Heart right ventricle (tissue), 16 donors: ENCODE measurements at regions not wholly inside any gene's neighbourhood (a gene's known extent, or its start where the extent isn't known, plus 50 kb on each side); places are given as distances from the start of the nearest gene placed in this dataset.
"Not testable (repeated sequence)": the region's sequence is repeated elsewhere in the genome, so short reads cannot be mapped to it uniquely, and the experiment has no call there.

Experiments used
- ATAC-seq, 8 donors: fragments of 200-7000 bp; cut with Tn5 transposase; one replicate each; pipeline ENCODE4 v1.9.1; 2020; ENCODE audit warnings: mild to moderate bottlenecking in 8 of 8, moderate library complexity in 8 of 8, moderate number of reproducible peaks in 1 of 8
- DNase-seq, 2 donors: peaks; one replicate each; pipeline ENCODE4 v3.0.0-alpha.2; 2020
- H3K27ac ChIP-seq, 10 donors: fragments of 200-600 bp; sonication (generic) in 2 of 10; one replicate each; pipeline versions ENCODE4 v1.5.0 to v1.8.0; 2020 to 2022; ENCODE audit warnings: mild to moderate bottlenecking in 3 of 10
- H3K27me3 ChIP-seq, 7 donors: fragments of 200-600 bp; one replicate each; pipeline ENCODE4 v1.8.0; 2021 to 2022; ENCODE audit warnings: mild to moderate bottlenecking in 2 of 7
- H3K36me3 ChIP-seq, 9 donors: fragments of 200-600 bp; sonication (generic) in 1 of 9; one replicate each; pipeline versions ENCODE4 v1.5.0 to v1.8.0; 2020 to 2022; ENCODE audit warnings: mild to moderate bottlenecking in 2 of 9
- H3K4me1 ChIP-seq, 9 donors: fragments of 200-600 bp; sonication (generic) in 1 of 9; one replicate each; pipeline versions ENCODE4 v1.5.0 to v1.8.0; 2020 to 2022; ENCODE audit warnings: mild to moderate bottlenecking in 4 of 9
- H3K4me3 ChIP-seq, 10 donors: fragments of 200-600 bp; sonication (generic) in 2 of 10; one replicate each; pipeline versions ENCODE4 v1.5.0 to v1.8.0; 2020 to 2022; ENCODE audit warnings: mild to moderate bottlenecking in 7 of 10, moderate library complexity in 2 of 10
- H3K9me3 ChIP-seq, 11 donors: fragments of 200-600 bp in 10 of 11; sonication (generic) in 2 of 11; one replicate each; pipeline versions ENCODE4 v1.5.0 to v1.8.0; 2013 to 2022; ENCODE audit warnings: mild to moderate bottlenecking in 2 of 11, control low read depth in 1 of 11, moderate library complexity in 1 of 11
- CTCF ChIP-seq, 9 donors: fragments of 200-600 bp; sonication (generic) in 2 of 9; IDR thresholded peaks; one replicate each; pipeline versions ENCODE4 v1.5.0 to v1.8.0; 2021 to 2022; ENCODE audit warnings: antibody characterized with exemption in 9 of 9, mild to moderate bottlenecking in 5 of 9, moderate library complexity in 1 of 9
- WGBS, 2 donors: extraction: QIAGEN DNeasy Blood & Tissue Kit; methylation state at CpG; one replicate each; pipeline ENCODE4 v1.1.7; 2013; ENCODE audit warnings: inconsistent platforms in 1 of 2; 5-methylcytosine and 5-hydroxymethylcytosine counted together
- intact Hi-C, 10 donors: fragments of 100-400 bp; cut with DNase I; formaldehyde crosslinking; loops; one replicate each; pipeline versions ENCODE4 v1.11.1 to v1.14.2; 2022
- donor health status: Arrhythmogenic right ventricular cardiomyopathy.
- donor health status: ischemic (EF 13 %, LVEDD 7.1; RV severe dilation, severe dysfunction).
- donor health status: healthy with polysubstance abuse.
- donor health status: DM: no; HTN: yes; CAD: no.
- donor health status: DM: no; HTN: no; CAD: no.
- donor health status: ischemic (EF 25% LVEDD 6.9; RV normal size, moderate dysfunction).
- donor health status: ischemic (EF 25% LVEDD 5.7; RV mildly dilated, moderate dysfunction).
- donor health status: healthy.
- donor health status: DM: yes; HTN: yes; CAD: no.
- donor health status: Ischemic cardiomyopathy.
- donor health status: ischemic (EF 35%, LVEDD 5.7; RV mildly dilated, moderate dysfunction).
- donor health status: nonischemic (EF 11% LVEDD 7.7; RV severe dilation, severe dysfunction).
- donor health status: DM: yes; HTN: yes; CAD: no.
- donor health status: PGD.
- donor health status: ischemic (EF 29% LVEDD 5.4; RV normal size, mild dysfunction).
- donor health status: nonischemic (EF 23%, LVEDD 6.1; RV moderate dilation, normal function).

GRCh38 chr10:16242859-16243613 lies 193.8 kb upstream of the PTER start:
- H3K4me3 ChIP-seq = no peak overlapping the region
- intact Hi-C loops = no loop called here
- peaks cover 0 to 11% (median 0%) of the 10 kb centered on the region in 7 donors for H3K27me3 ChIP-seq
- H3K9me3 ChIP-seq = peaks cover 0 to 25% (median 0%) of the 10 kb centered on the region in 11 donors
- no peak for ATAC-seq
- TF ChIP-seq CTCF (IDR thresholded peaks at IDR 0.05) = no peak
- no peaks in the 10 kb centered on the region for H3K4me1 ChIP-seq
- H3K27ac ChIP-seq = no peak overlapping the region
- DNase-seq = no peak
- H3K36me3 ChIP-seq = no peaks in the 10 kb centered on the region

- DNase-seq, H3K4me3 ChIP-seq, ATAC-seq, H3K27me3 ChIP-seq, H3K36me3 ChIP-seq, intact Hi-C loops, H3K4me1 ChIP-seq, H3K27ac ChIP-seq: not testable (repeated sequence)
- peaks cover 0 to 31% (median 0%) of the 10 kb centered on the region in 11 donors for H3K9me3 ChIP-seq
- 29 to 30% methylated on average over 7 of the region's 7 CpGs for WGBS, 2 donors
These were observed 186.7 kb upstream of the PTER start for GRCh38 chr10:16250136-16250535.

GRCh38 chr10:16256336-16256735 lies 180.5 kb upstream of the PTER start:
- ATAC-seq = no peak
- 88% methylated on average over 3 of the region's 3 CpGs for WGBS, 2 donors
- Histone ChIP-seq H3K27ac (no peak overlapping the region), H3K36me3 (no peaks in the 10 kb centered on the region), H3K9me3 (peaks cover 0 to 23% (median 0%) of the 10 kb centered on the region in 11 donors), H3K4me3 (no peak overlapping the region), H3K27me3 (peaks cover 0 to 7% (median 0%) of the 10 kb centered on the region in 7 donors), H3K4me1 (no peaks in the 10 kb centered on the region)
- intact Hi-C loops = no loop called here
- no peak for DNase-seq
- no peak for TF ChIP-seq CTCF (IDR thresholded peaks at IDR 0.05)

GRCh38 chr10:16258291-16259040 lies 178.3 kb upstream of the PTER start:
- 58 to 63% methylated on average over 6 of the region's 6 CpGs for WGBS, 2 donors
- intact Hi-C loops = no loop called here
- DNase-seq (no peak), ATAC-seq (no peak)
- Histone ChIP-seq H3K27ac (no peak overlapping the region), H3K4me3 (no peak overlapping the region), H3K9me3 (peaks cover 0 to 8% (median 0%) of the 10 kb centered on the region in 11 donors), H3K4me1 (no peaks in the 10 kb centered on the region), H3K36me3 (no peaks in the 10 kb centered on the region), H3K27me3 (peaks cover 0 to 7% (median 0%) of the 10 kb centered on the region in 7 donors)
- TF ChIP-seq CTCF (IDR thresholded peaks at IDR 0.05) = no peak

- H3K27ac ChIP-seq = no peak overlapping the region
- H3K27me3 ChIP-seq = peaks cover 0 to 7% (median 0%) of the 10 kb centered on the region in 7 donors
- no peak overlapping the region for H3K4me3 ChIP-seq
- H3K4me1 ChIP-seq = no peaks in the 10 kb centered on the region
- ATAC-seq (no peak), DNase-seq (no peak)
- no peak for TF ChIP-seq CTCF (IDR thresholded peaks at IDR 0.05)
- peaks cover 0 to 5% (median 0%) of the 10 kb centered on the region in 11 donors for H3K9me3 ChIP-seq
- no peaks in the 10 kb centered on the region for H3K36me3 ChIP-seq
- intact Hi-C loops = no loop called here
- 61 to 67% methylated on average over 1 of the region's 1 CpG for WGBS, 2 donors
These were observed 177.1 kb upstream of the PTER start for GRCh38 chr10:16259726-16260125.
